Upper lobe of right lung (tissue), 1 donor: ENCODE measurements at regions not wholly inside any gene's neighbourhood (a gene's known extent, or its start where the extent isn't known, plus 50 kb on each side); places are given as distances from the start of the nearest gene placed in this dataset.

Experiments
- ATAC-seq: fragments of 200-7000 bp; cut with Tn5 transposase; one replicate; pipeline ENCODE4 v1.9.1; 2020; ENCODE audit warnings: mild to moderate bottlenecking, moderate library complexity
- DNase-seq: peaks from one replicate; pipeline ENCODE4 v3.0.0-alpha.2; 2020
- H3K27ac ChIP-seq: fragments of 200-600 bp; one replicate; pipeline ENCODE4 v1.8.0; 2022
- H3K27me3 ChIP-seq: fragments of 200-600 bp; one replicate; pipeline ENCODE4 v1.8.0; 2022; ENCODE audit warnings: mild to moderate bottlenecking
- H3K36me3 ChIP-seq: fragments of 200-600 bp; one replicate; pipeline ENCODE4 v1.8.0; 2022
- H3K4me1 ChIP-seq: fragments of 200-600 bp; one replicate; pipeline ENCODE4 v1.8.0; 2022
- H3K4me3 ChIP-seq: fragments of 200-600 bp; one replicate; pipeline ENCODE4 v1.8.0; 2022; ENCODE audit warnings: mild to moderate bottlenecking
- H3K9me3 ChIP-seq: fragments of 200-600 bp; one replicate; pipeline ENCODE4 v1.8.0; 2022
- intact Hi-C: fragments of 100-400 bp; cut with DNase I; formaldehyde crosslinking; loops from one replicate; pipeline ENCODE4 v1.11.0; 2022
- TF ChIP-seq, protein P1 (sequence below): fragments of 200-600 bp; IDR thresholded peaks from one replicate; pipeline ENCODE4 v1.8.0; 2022; ENCODE audit warnings: antibody characterized with exemption
- donor health status: DM: no; HTN: yes; CAD: no; lungs with severe emphysema.

DNA sequence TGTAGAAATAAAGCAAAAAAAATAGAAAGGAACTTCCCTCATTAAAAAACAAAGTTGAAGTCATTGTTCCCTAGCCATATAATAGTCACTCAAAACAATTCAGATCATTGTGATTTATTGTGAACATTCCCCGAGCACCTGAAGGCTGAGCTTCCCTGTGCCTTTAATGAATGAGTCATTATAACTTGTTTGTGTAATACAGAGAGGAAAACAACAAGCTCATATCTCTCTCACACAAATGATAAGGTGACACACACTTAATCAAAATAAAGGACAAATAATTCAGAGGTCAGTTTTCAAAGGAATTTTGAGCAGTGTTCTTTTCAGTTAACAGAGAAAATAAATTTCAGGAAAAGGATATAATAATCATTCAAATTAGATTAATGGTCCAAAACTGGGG, 326.2 kb downstream of the DUSP10 start:
- intact Hi-C loops: no loop called here
- Histone ChIP-seq H3K27ac (no peak overlapping the region), H3K4me3 (no peak overlapping the region), H3K9me3 (no peaks in the 10 kb centered on the region), H3K27me3 (no peaks in the 10 kb centered on the region), H3K4me1 (no peaks in the 10 kb centered on the region), H3K36me3 (no peaks in the 10 kb centered on the region)
- DNase-seq (no peak), ATAC-seq (no peak)
- TF ChIP-seq, protein P1, sequence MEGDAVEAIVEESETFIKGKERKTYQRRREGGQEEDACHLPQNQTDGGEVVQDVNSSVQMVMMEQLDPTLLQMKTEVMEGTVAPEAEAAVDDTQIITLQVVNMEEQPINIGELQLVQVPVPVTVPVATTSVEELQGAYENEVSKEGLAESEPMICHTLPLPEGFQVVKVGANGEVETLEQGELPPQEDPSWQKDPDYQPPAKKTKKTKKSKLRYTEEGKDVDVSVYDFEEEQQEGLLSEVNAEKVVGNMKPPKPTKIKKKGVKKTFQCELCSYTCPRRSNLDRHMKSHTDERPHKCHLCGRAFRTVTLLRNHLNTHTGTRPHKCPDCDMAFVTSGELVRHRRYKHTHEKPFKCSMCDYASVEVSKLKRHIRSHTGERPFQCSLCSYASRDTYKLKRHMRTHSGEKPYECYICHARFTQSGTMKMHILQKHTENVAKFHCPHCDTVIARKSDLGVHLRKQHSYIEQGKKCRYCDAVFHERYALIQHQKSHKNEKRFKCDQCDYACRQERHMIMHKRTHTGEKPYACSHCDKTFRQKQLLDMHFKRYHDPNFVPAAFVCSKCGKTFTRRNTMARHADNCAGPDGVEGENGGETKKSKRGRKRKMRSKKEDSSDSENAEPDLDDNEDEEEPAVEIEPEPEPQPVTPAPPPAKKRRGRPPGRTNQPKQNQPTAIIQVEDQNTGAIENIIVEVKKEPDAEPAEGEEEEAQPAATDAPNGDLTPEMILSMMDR: no peak

DNA sequence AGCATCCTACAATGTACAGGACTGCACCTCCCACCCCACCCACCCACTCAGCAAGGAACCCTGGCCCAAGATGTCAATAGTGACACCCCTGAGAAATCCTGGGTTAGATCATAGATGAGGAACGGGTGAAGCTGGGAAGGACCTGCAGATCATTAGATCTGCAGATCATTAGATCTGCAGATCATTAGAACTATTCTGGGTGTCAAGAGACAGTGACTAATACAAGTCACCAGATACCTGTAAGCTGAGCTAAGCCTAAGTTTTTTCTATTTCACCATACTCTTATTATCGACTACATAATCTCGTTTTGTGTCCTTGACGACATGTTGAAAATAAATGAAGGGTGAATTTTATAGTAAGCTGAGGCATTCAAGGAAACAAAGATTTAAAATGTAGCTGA, 325.7 kb downstream of the DUSP10 start:
- Histone ChIP-seq H3K4me3 (no peak overlapping the region), H3K27me3 (no peaks in the 10 kb centered on the region), H3K27ac (no peak overlapping the region), H3K9me3 (no peaks in the 10 kb centered on the region), H3K36me3 (no peaks in the 10 kb centered on the region), H3K4me1 (no peaks in the 10 kb centered on the region)
- TF ChIP-seq, protein P1: no peak
- ATAC-seq: no peak
- DNase-seq: no peak
- intact Hi-C loops: no loop called here

DNA sequence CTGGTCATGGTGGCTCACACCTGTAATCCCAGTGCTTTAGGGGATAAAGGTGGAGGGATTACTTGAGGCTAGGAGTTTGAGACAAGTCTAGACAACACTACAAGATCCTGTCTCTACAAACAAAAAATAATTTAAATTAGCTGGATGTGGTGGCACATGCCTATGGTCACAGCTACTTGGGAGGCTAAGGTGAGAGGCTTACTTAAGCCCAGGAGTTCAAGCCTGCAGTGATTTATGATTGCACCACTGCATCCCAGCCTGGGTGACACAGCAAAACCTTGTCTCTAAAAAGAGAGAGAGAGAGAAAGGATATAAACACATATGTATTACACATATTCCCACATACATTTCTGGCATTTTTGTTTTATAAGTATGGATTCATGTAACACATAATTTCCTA, 325.2 kb downstream of the DUSP10 start:
- Histone ChIP-seq H3K27ac (no peak overlapping the region), H3K4me1 (no peaks in the 10 kb centered on the region), H3K36me3 (no peaks in the 10 kb centered on the region), H3K4me3 (no peak overlapping the region), H3K27me3 (no peaks in the 10 kb centered on the region), H3K9me3 (no peaks in the 10 kb centered on the region)
- ATAC-seq (no peak), DNase-seq (no peak)
- intact Hi-C loops: no loop called here
- TF ChIP-seq, protein P1: no peak

DNA sequence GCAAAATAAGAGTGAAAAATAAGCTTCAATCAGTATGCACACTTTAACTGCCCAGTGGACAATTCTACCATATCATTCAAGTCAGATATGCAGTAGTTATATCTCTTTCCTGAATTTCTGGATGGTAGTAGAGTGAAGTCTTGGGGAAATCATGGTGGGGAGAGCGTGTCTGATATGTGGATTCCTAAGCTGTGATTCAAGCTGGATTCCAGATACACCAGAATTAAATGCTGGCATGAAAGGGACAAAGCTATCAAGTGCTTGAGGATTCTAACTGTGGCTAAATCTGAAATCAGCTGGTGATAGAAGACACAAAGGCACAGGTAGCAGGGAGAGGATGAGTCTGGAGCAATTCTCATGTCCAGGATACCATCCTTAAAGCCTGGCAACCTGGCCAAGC, 323.5 kb downstream of the DUSP10 start:
- H3K27ac ChIP-seq: no peak overlapping the region
- ATAC-seq (no peak), DNase-seq (no peak)
- no peaks in the 10 kb centered on the region for H3K36me3 ChIP-seq
- no peak overlapping the region for H3K4me3 ChIP-seq
- H3K4me1 ChIP-seq: no peaks in the 10 kb centered on the region
- H3K27me3 ChIP-seq: no peaks in the 10 kb centered on the region
- intact Hi-C loops: no loop called here
- TF ChIP-seq, protein P1: no peak
- H3K9me3 ChIP-seq: no peaks in the 10 kb centered on the region

DNA sequence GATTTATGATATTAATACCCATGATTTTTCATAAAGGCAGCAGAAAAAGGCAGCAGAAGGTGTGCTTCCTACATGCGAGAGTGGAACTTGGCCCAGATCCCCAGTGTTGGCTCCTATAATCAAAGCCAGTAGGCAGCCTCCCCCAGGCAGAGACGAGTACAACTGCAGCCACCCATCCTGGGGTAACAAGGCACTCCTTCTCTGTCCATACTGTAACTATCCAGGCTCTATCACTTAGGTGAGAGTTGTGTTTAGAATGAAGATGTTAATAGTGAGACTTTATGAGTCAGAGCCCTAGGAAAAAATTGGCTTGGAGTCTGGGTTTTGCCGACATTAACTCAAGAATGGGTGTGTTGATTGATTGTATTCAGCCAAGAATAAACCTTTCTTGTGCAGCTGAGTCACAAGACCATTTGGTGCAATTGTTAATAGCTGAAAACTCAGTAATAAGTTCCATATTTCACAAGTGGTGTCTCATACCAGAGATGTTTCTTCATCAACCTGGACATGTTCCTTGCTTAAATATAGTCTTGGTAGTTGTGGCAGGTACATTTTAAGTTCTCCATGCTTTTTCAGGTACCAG, 322.3 kb downstream of the DUSP10 start:
- ATAC-seq (no peak), DNase-seq (no peak)
- intact Hi-C loops: no loop called here
- no peaks in the 10 kb centered on the region for H3K27me3 ChIP-seq
- H3K4me3 ChIP-seq: no peak overlapping the region
- H3K36me3 ChIP-seq: no peaks in the 10 kb centered on the region
- no peaks in the 10 kb centered on the region for H3K9me3 ChIP-seq
- TF ChIP-seq, protein P1: no peak
- H3K4me1 ChIP-seq: no peaks in the 10 kb centered on the region
- H3K27ac ChIP-seq: no peak overlapping the region

DNA sequence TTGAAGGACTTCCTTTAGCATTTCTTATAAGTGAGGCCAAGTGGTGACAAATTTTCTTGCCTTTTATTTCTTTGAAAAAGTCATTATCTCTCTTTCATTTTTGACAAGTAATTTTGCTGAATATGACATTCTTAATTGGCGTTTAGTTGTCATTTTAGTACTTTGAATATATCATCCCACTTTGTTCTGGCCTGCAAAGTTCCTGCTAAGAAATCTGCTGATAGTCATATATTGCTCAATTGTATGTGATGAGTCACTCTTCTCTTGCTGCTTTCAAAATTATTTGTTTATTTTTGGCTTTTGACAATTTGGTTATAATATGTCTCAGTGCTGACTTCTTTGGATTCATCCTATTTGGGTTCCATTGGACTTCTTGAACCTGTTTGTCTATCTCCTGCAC, 312.6 kb downstream of the DUSP10 start:
- H3K4me1 ChIP-seq: no peaks in the 10 kb centered on the region
- no peak for DNase-seq
- intact Hi-C loops: no loop called here

More for the DNA sequence above, 312.6 kb downstream of the DUSP10 start:
- TF ChIP-seq, protein P1: no peak
- Histone ChIP-seq H3K9me3 (no peaks in the 10 kb centered on the region), H3K27me3 (no peaks in the 10 kb centered on the region), H3K27ac (no peak overlapping the region), H3K4me3 (no peak overlapping the region), H3K36me3 (no peaks in the 10 kb centered on the region)
- ATAC-seq: no peak
